ENCODE measurements at regions not wholly inside any gene's neighbourhood (a gene's known extent, or its start where the extent isn't known, plus 50 kb on each side); places are given as distances from the start of the nearest gene placed in this dataset.
A peak's percentile ranks its signal among the peaks of the same experiment; 100 is the strongest.

DNA sequence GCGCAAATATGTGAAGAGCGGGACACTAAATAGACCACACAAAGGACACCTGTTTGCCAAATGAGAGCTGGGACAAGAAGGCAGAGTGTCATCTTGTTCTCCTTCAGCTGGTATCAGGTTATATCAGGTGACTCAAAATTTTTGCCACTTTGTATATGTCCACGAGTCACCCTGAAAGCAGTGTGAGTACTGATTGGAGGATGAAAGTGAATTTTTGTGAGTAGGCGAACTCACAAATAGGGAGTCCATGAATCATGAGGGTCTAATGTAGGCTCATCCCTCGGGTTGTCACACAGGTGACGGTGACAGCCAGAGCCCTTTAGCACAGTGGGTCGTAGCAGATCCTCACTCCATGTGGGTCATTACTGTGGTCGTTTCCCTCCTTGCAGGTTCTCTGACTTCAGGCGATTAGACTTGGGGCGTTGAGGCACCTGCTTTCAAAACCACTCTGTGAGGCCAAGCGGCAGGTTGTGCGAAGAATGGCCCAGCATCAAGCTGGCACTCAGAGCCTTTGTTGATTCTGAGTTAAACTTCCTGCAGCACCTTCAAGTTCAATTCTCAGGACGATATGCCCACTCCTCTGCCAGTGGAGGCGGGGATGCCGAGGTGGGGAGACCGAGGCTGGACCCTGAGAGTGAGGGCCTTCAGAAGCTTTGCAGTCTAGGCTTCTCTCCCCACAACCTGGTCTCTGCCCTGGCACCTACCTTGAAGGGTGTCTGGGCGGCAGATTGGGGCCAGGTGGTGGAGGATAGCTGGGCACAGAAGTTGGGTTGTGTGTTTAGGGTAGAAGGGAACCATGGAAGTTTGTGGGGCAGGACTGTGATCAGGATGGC, 173.8 kb downstream of the SMAD6 start (continued):
- TF ChIP-seq, protein P1, sequence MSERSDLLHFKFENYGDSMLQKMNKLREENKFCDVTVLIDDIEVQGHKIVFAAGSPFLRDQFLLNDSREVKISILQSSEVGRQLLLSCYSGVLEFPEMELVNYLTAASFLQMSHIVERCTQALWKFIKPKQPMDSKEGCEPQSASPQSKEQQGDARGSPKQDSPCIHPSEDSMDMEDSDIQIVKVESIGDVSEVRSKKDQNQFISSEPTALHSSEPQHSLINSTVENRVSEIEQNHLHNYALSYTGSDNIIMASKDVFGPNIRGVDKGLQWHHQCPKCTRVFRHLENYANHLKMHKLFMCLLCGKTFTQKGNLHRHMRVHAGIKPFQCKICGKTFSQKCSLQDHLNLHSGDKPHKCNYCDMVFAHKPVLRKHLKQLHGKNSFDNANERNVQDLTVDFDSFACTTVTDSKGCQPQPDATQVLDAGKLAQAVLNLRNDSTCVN (CRISPR knock-in tag; IDR thresholded peaks at IDR 0.05) = no peak
- TF ChIP-seq, protein P2, sequence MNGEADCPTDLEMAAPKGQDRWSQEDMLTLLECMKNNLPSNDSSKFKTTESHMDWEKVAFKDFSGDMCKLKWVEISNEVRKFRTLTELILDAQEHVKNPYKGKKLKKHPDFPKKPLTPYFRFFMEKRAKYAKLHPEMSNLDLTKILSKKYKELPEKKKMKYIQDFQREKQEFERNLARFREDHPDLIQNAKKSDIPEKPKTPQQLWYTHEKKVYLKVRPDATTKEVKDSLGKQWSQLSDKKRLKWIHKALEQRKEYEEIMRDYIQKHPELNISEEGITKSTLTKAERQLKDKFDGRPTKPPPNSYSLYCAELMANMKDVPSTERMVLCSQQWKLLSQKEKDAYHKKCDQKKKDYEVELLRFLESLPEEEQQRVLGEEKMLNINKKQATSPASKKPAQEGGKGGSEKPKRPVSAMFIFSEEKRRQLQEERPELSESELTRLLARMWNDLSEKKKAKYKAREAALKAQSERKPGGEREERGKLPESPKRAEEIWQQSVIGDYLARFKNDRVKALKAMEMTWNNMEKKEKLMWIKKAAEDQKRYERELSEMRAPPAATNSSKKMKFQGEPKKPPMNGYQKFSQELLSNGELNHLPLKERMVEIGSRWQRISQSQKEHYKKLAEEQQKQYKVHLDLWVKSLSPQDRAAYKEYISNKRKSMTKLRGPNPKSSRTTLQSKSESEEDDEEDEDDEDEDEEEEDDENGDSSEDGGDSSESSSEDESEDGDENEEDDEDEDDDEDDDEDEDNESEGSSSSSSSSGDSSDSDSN (IDR thresholded peaks at IDR 0.05; ENCODE audit: borderline replicate concordance in 1 of 2, low read depth in 2 of 2, low read length in 2 of 2) = no peak

DNA sequence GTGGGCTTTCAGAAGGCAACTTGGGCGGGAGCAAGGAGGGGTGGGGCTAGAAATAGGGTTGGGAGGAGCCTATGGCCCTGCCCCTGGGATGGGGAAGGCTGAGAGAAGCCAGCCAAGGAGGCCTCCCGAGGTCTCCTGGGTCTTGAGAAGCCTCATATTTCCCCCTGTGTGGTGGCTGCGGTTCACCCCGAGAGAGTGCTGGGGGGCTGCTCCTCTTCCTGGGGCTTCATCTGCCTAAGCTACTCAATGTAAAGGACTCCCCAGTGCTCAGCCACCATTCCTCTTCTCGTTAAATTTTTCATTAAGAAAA, 174.3 kb downstream of the SMAD6 start:
- no peak for FAIRE-seq
- CTCF ChIA-PET (ENCODE audit: low intra/inter-chr PET ratio) = no interaction called here
- TF ChIP-seq FIP1L1 (IDR thresholded peaks at IDR 0.05; ENCODE audit: low read depth, low read length, poor library complexity, severe bottlenecking) (no peak), RFX5 (IDR thresholded peaks at IDR 0.05; ENCODE audit: low read depth, low read length) (no peak), TBP (optimal IDR thresholded peaks at IDR 0.05; ENCODE audit: low read depth, low read length) (no peak), ZNF316 (IDR thresholded peaks at IDR 0.05) (no peak), ZNF551 (CRISPR knock-in tag; IDR thresholded peaks at IDR 0.05) (no peak), NFRKB (IDR thresholded peaks at IDR 0.05; ENCODE audit: low read depth) (no peak), FOSL1 (tag; conservative IDR thresholded peaks at IDR 0.05) (no peak)
- TF ChIP-seq, protein P3, sequence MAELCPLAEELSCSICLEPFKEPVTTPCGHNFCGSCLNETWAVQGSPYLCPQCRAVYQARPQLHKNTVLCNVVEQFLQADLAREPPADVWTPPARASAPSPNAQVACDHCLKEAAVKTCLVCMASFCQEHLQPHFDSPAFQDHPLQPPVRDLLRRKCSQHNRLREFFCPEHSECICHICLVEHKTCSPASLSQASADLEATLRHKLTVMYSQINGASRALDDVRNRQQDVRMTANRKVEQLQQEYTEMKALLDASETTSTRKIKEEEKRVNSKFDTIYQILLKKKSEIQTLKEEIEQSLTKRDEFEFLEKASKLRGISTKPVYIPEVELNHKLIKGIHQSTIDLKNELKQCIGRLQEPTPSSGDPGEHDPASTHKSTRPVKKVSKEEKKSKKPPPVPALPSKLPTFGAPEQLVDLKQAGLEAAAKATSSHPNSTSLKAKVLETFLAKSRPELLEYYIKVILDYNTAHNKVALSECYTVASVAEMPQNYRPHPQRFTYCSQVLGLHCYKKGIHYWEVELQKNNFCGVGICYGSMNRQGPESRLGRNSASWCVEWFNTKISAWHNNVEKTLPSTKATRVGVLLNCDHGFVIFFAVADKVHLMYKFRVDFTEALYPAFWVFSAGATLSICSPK (IDR thresholded peaks at IDR 0.05; ENCODE audit: borderline replicate concordance) = no peak
- TF ChIP-seq, protein P4, sequence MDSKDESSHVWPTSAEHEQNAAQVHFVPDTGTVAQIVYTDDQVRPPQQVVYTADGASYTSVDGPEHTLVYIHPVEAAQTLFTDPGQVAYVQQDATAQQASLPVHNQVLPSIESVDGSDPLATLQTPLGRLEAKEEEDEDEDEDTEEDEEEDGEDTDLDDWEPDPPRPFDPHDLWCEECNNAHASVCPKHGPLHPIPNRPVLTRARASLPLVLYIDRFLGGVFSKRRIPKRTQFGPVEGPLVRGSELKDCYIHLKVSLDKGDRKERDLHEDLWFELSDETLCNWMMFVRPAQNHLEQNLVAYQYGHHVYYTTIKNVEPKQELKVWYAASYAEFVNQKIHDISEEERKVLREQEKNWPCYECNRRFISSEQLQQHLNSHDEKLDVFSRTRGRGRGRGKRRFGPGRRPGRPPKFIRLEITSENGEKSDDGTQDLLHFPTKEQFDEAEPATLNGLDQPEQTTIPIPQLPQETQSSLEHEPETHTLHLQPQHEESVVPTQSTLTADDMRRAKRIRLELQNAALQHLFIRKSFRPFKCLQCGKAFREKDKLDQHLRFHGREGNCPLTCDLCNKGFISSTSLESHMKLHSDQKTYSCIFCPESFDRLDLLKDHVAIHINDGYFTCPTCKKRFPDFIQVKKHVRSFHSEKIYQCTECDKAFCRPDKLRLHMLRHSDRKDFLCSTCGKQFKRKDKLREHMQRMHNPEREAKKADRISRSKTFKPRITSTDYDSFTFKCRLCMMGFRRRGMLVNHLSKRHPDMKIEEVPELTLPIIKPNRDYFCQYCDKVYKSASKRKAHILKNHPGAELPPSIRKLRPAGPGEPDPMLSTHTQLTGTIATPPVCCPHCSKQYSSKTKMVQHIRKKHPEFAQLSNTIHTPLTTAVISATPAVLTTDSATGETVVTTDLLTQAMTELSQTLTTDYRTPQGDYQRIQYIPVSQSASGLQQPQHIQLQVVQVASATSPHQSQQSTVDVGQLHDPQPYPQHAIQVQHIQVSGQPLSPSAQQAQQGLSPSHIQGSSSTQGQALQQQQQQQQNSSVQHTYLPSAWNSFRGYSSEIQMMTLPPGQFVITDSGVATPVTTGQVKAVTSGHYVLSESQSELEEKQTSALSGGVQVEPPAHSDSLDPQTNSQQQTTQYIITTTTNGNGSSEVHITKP (IDR thresholded peaks at IDR 0.05; ENCODE audit: partially characterized antibody) = no peak

More for the DNA sequence above, 174.3 kb downstream of the SMAD6 start:
- H3K79me2 ChIP-seq (ENCODE audit: control insufficient read depth, insufficient read depth, low read length) = no peaks in the 10 kb centered on the region
- WGBS (ENCODE audit: insufficient coverage, low coverage, missing lambda C conversion rate) = 7% methylated on average over 5 of the region's 5 CpGs
- H3K27me3 ChIP-seq (ENCODE audit: control insufficient read depth in 2 of 2, insufficient read depth in 2 of 2, low read length in 2 of 2) = peaks cover 0 to 18% of the 10 kb centered on the region in 2 experiments; a peak in 2 of 5 replicates
- peaks cover 0 to 4% of the 10 kb centered on the region in 2 experiments; a peak in 2 of 5 replicates for H3K4me1 ChIP-seq (replicated peaks in 1 of 2; ENCODE audit: control insufficient read depth in 2 of 2, insufficient read depth in 2 of 2, low read length in 2 of 2)
- no peak overlapping the region for H3K4me3 ChIP-seq
- POLR2A ChIA-PET = no interaction called here
- H3K9ac ChIP-seq (ENCODE audit: insufficient read depth in 1 of 2, low read depth in 2 of 2, low read length in 2 of 2) = peak overlapping the region in 1 of 2 experiments; percentile 43; a peak in 1 of 4 replicates
- H3K9me1 ChIP-seq (ENCODE audit: control insufficient read depth, insufficient read depth, low read length) = no peaks in the 10 kb centered on the region
- no peaks in the 10 kb centered on the region for H4K20me1 ChIP-seq (replicated peaks; ENCODE audit: control insufficient read depth, insufficient read depth, low read length)
- no peaks in the 10 kb centered on the region for H3K36me3 ChIP-seq (ENCODE audit: control insufficient read depth, insufficient read depth, low read length)
- BruUV-seq (replicated peaks) = no TSS peak
- DNase-seq (ENCODE audit: extremely low read depth in 1 of 4, low spot score in 3 of 4) (peak; percentile 57 to 70 (median 64)), ATAC-seq (peak; percentile 96)
- H3K27ac ChIP-seq (ENCODE audit: extremely low read depth, low read depth, low read length) = no peak overlapping the region
- in situ Hi-C loops (cut with MboI) = no loop called here
- no peaks in the 10 kb centered on the region for H3K9me3 ChIP-seq (replicated peaks; ENCODE audit: control insufficient read depth, insufficient read depth, low read depth, low read length)
- intact Hi-C loops (cut with micrococcal nuclease) = no loop called here
- H3K4me2 ChIP-seq (ENCODE audit: insufficient read depth, low read length) = no peak overlapping the region
- H2AFZ ChIP-seq (ENCODE audit: low read depth, low read length) = peak overlapping the region; percentile 77; the same call in 1 of the 2 replicates
